H1 (cell line): ENCODE measurements at regions not wholly inside any gene's neighbourhood (a gene's known extent, or its start where the extent isn't known, plus 50 kb on each side); places are given as distances from the start of the nearest gene placed in this dataset.

ENCODE experiments used
- ASH2L ChIP-seq: fragments of 200-600, 300-600 bp; sonication (generic); IDR thresholded peaks from one replicate; pipeline ENCODE4 v1.7.1; 2017; ENCODE audit warnings: low read length
- CEBPB ChIP-seq: IDR thresholded peaks from 2 replicates; pipeline ENCODE4 v1.6.1; 2012; ENCODE audit warnings: low read depth, low read length
- CTBP2 ChIP-seq: IDR thresholded peaks from 2 replicates; pipeline ENCODE4 v1.7.0; 2011; ENCODE audit warnings: borderline replicate concordance, mild to moderate bottlenecking, moderate library complexity, mixed read lengths, low read length; ENCODE audit not compliant: insufficient read depth, insufficient read length
- HDAC2 ChIP-seq, 2 experiments: fragments of 300-600 bp in 1 of 2; sonication (generic) in 1 of 2; IDR thresholded peaks; 2 replicates each; pipeline ENCODE4 v1.6.1; 2011 to 2012; ENCODE audit warnings: low read depth in 2 of 2, low read length in 2 of 2, mild to moderate bottlenecking in 2 of 2, moderate library complexity in 2 of 2, borderline replicate concordance in 1 of 2, inconsistent platforms in 1 of 2
- POLR2A ChIP-seq, 2 experiments: IDR thresholded peaks; 1 replicate in 1 of 2; 2 replicates in 1 of 2; pipeline ENCODE4 v1.6.1; 2011; ENCODE audit warnings: low read depth in 2 of 2, low read length in 2 of 2, mild to moderate bottlenecking in 2 of 2; ENCODE audit errors: control extremely low read depth in 1 of 2
- SP4 ChIP-seq: IDR thresholded peaks from 2 replicates; pipeline ENCODE4 v1.6.1; 2012; ENCODE audit warnings: low read length, inconsistent platforms
- TBP ChIP-seq: IDR thresholded peaks from 2 replicates; pipeline ENCODE4 v1.6.1; 2011; ENCODE audit warnings: low read depth, low read length, improper control_type of control experiment
- TEAD4 ChIP-seq: IDR thresholded peaks from 2 replicates; pipeline ENCODE4 v1.6.1; 2012; ENCODE audit warnings: low read depth, low read length, inconsistent platforms, mixed read lengths
- TF ChIP-seq, protein P1 (sequence below): IDR thresholded peaks from 2 replicates; pipeline ENCODE4 v1.6.1; 2011; ENCODE audit warnings: low read depth, mild to moderate bottlenecking, low read length; ENCODE audit not compliant: insufficient read depth

DNA sequence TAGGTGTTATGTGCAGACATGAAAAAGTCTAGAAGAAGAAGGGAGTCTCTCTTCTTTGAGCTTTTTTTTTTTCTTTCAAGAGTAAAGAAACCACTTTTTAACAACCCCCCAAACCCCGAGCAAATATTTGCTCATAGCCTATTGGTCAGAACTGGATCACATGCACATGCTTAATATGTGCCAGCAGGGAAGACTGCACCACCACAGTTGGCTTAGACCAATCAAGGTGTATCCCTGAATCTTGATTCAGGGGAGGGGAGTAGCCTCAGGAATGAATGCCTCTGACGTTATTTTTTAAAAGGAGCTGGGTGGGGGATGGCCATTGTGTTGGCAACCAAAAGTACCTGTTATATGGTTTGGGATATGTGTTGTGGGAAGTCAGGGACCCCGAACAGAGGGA lies 171.4 kb upstream of the NABP1 start (continued):
- no peak for TF ChIP-seq HDAC2 (IDR thresholded peaks at IDR 0.05; ENCODE audit: borderline replicate concordance in 1 of 2, low read depth in 2 of 2, low read length in 2 of 2)
- no peak for TF ChIP-seq ASH2L
- no peak for TF ChIP-seq SP4
- no peak for TF ChIP-seq CEBPB
- no peak for TF ChIP-seq CTBP2
- TF ChIP-seq POLR2A (IDR thresholded peaks at IDR 0.05; ENCODE audit: control extremely low read depth in 1 of 2, low read depth in 2 of 2, low read length in 2 of 2), result no peak
- no peak for TF ChIP-seq TEAD4
- no peak for TF ChIP-seq TBP
- TF ChIP-seq, protein P1, sequence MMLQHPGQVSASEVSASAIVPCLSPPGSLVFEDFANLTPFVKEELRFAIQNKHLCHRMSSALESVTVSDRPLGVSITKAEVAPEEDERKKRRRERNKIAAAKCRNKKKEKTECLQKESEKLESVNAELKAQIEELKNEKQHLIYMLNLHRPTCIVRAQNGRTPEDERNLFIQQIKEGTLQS, result no peak
